ENCODE measurements at regions not wholly inside any gene's neighbourhood (a gene's known extent, or its start where the extent isn't known, plus 50 kb on each side); places are given as distances from the start of the nearest gene placed in this dataset.
A peak's percentile ranks its signal among the peaks of the same experiment; 100 is the strongest.
"Not testable (repeated sequence)": the region's sequence is repeated elsewhere in the genome, so short reads cannot be mapped to it uniquely, and the experiment has no call there.

- no peak for DNase-seq (ENCODE audit: low read depth, low spot score)
These were observed 72.6 kb upstream of the TARDBP start for GRCh38 chr1:10939654-10940450.

GRCh38 chr1:10940451-10940804, 72.0 kb upstream of the TARDBP start:
- DNase-seq (ENCODE audit: low read depth, low spot score), result no peak

GRCh38 chr1:10940838-10941237, 71.6 kb upstream of the TARDBP start:
- no peak for DNase-seq (ENCODE audit: low read depth, low spot score)

- no peak for DNase-seq (ENCODE audit: low read depth, low spot score)
These were observed 70.4 kb upstream of the TARDBP start for GRCh38 chr1:10941891-10942541.

- DNase-seq (ENCODE audit: low read depth, low spot score), result no peak
These were observed 69.9 kb upstream of the TARDBP start for GRCh38 chr1:10942542-10942912.

- DNase-seq (ENCODE audit: low read depth, low spot score), result no peak
These were observed 69.4 kb upstream of the TARDBP start for GRCh38 chr1:10943041-10943440.

- DNase-seq (ENCODE audit: low read depth, low spot score), result no peak
These were observed 68.3 kb upstream of the TARDBP start for GRCh38 chr1:10943991-10944730.

GRCh38 chr1:10945991-10946509, 66.4 kb upstream of the TARDBP start:
- DNase-seq (ENCODE audit: low read depth, low spot score), result no peak

GRCh38 chr1:10947181-10947580, 65.3 kb upstream of the TARDBP start:
- no peak for DNase-seq (ENCODE audit: low read depth, low spot score)

GRCh38 chr1:10947691-10948462, 64.6 kb upstream of the TARDBP start:
- DNase-seq (ENCODE audit: low read depth, low spot score), result no peak

- no peak for DNase-seq (ENCODE audit: low read depth, low spot score)
These were observed 64.0 kb upstream of the TARDBP start for GRCh38 chr1:10948463-10948775.

GRCh38 chr1:10950316-10951172, 61.9 kb upstream of the TARDBP start:
- DNase-seq (ENCODE audit: low read depth, low spot score), result no peak

GRCh38 chr1:10951298-10951697, 61.2 kb upstream of the TARDBP start:
- DNase-seq (ENCODE audit: low read depth, low spot score), result not testable (repeated sequence)

GRCh38 chr1:10951961-10952360, 60.5 kb upstream of the TARDBP start:
- DNase-seq (ENCODE audit: low read depth, low spot score), result no peak

GRCh38 chr1:10953505-10954193, 58.8 kb upstream of the TARDBP start:
- DNase-seq (ENCODE audit: low read depth, low spot score), result no peak

- no peak for DNase-seq (ENCODE audit: low read depth, low spot score)
These were observed 55.3 kb upstream of the TARDBP start for GRCh38 chr1:10957133-10957532.

GRCh38 chr1:10958614-10959013, 53.8 kb upstream of the TARDBP start:
- peak; percentile 50 for DNase-seq (ENCODE audit: low read depth, low spot score)

GRCh38 chr1:10960411-10961299, 51.8 kb upstream of the TARDBP start:
- peak; percentile 71 for DNase-seq (ENCODE audit: low read depth, low spot score)

- no peak for DNase-seq (ENCODE audit: low read depth, low spot score)
These were observed 51.1 kb upstream of the TARDBP start for GRCh38 chr1:10961300-10961833.
